Activated CD4-positive, alpha-beta memory T cell treated with anti-CD3 and anti-CD28 coated beads, Interleukin-2, amount 10 ng/mL, durations not matched to agents 7 days and 5 days (primary cell): ENCODE measurements at regions not wholly inside any gene's neighbourhood (a gene's known extent, or its start where the extent isn't known, plus 50 kb on each side); places are given as distances from the start of the nearest gene placed in this dataset.

Source experiments
- CTCF ChIA-PET: fragments of 350-600 bp; sonication (Branson Sonifier 250); formaldehyde crosslinking; loops from one replicate; lab custom pipeline; 2021; ENCODE audit warnings: antibody characterized with exemption, inconsistent platforms; lab: Charles Lee
- POLR2A ChIA-PET: fragments of 350-600 bp; sonication (Branson Sonifier 250); formaldehyde crosslinking; loops from one replicate; lab custom pipeline; 2021; ENCODE audit warnings: antibody characterized with exemption; lab: Charles Lee
- DNase-seq: peaks from one replicate; pipeline ENCODE4 v3.0.0-alpha.2; 2020
- H3K27ac Mint-ChIP-seq: one replicate; pipeline ENCODE4 v1.8.0; 2021; ENCODE audit warnings: mild to moderate bottlenecking, mixed read lengths
- H3K27me3 Mint-ChIP-seq: one replicate; pipeline ENCODE4 v1.8.0; 2021; ENCODE audit warnings: mixed read lengths
- H3K36me3 Mint-ChIP-seq: one replicate; pipeline ENCODE4 v1.8.0; 2021; ENCODE audit warnings: low read depth, mixed read lengths
- H3K4me1 Mint-ChIP-seq: one replicate; pipeline ENCODE4 v1.8.0; 2021; ENCODE audit warnings: mixed read lengths
- H3K4me3 Mint-ChIP-seq: one replicate; pipeline ENCODE4 v1.8.0; 2021; ENCODE audit warnings: mild to moderate bottlenecking, mixed read lengths
- H3K9me3 Mint-ChIP-seq: one replicate; pipeline ENCODE4 v1.8.0; 2021; ENCODE audit warnings: mixed read lengths

DNA sequence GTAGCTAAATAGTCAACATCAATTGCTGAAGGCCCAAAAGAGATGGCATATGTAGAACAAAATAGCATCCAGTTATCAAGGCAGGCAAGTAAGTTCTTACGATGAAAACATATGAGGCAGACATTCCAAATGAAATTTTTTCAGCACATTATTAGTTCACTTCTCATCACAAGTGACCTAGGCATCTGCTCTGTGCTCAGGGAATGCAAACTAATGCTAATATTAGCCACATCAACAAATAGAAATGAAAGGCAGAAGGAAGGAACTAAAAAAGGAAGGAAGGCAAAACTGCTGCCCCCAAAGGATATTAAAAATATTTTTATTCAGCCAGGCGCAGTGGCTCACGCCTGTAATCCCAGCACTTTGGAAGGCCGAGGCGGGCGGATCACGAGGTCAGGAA lies 51.2 kb upstream of the ROCK1 start:
- POLR2A ChIA-PET: no interaction called here

DNA sequence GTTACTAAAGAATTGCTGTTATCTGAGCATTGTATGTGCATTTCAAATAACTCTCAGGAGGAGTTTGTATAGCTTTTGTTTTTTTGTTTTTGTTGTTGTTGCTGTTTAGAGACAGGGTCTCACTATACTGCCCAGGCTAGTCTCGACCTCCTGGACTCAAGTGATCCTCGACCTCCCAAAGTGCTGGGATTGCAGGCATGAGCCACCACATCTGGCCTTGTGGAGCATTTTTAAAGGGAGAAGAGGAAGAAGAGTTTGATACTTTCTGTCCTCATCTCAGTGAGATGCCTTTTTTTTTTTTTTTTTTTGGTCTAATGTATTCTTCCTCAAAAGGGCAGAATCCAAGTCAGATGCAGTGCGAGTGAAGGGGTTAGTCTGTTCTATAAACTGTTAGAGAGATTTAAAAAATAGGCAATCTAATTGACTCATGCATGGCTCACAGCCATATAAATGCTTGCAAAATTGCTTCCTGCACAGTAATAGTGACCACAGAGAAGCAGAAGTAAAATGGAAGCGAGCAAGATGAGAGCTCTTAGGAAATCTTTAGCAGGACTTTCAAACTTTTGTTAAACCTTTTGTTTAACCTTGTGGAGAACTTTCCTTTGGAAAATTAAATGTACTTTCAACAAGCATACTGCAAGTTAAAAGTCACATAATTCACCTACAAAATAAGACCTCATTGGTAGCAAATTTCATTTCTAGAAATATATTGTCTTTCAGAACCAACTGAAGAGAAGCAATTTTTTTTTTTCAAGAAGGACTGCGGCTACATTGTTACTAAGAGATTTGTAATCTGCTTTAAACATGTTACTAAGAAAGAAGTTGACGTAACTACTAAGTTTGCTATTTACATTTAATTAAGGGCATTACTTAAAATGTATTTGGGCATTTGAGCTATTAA lies 52.3 kb upstream of the ROCK1 start:
- H3K36me3 Mint-ChIP-seq: no peaks in the 10 kb centered on the region
- no peaks in the 10 kb centered on the region for H3K4me1 Mint-ChIP-seq
- peaks cover 3% of the 10 kb centered on the region for H3K27me3 Mint-ChIP-seq
- no peaks in the 10 kb centered on the region for H3K9me3 Mint-ChIP-seq
- ChIA-PET CTCF (no interaction called here), POLR2A (no interaction called here)
- no peak overlapping the region for H3K27ac Mint-ChIP-seq
- no peak for DNase-seq
- no peak overlapping the region for H3K4me3 Mint-ChIP-seq

More for the DNA sequence above, 51.2 kb upstream of the ROCK1 start:
- Mint-ChIP-seq H3K4me1 (no peaks in the 10 kb centered on the region), H3K27me3 (peaks cover 3% of the 10 kb centered on the region), H3K9me3 (no peaks in the 10 kb centered on the region), H3K36me3 (no peaks in the 10 kb centered on the region), H3K4me3 (no peak overlapping the region), H3K27ac (no peak overlapping the region)
- no peak for DNase-seq
- CTCF ChIA-PET: no interaction called here

DNA sequence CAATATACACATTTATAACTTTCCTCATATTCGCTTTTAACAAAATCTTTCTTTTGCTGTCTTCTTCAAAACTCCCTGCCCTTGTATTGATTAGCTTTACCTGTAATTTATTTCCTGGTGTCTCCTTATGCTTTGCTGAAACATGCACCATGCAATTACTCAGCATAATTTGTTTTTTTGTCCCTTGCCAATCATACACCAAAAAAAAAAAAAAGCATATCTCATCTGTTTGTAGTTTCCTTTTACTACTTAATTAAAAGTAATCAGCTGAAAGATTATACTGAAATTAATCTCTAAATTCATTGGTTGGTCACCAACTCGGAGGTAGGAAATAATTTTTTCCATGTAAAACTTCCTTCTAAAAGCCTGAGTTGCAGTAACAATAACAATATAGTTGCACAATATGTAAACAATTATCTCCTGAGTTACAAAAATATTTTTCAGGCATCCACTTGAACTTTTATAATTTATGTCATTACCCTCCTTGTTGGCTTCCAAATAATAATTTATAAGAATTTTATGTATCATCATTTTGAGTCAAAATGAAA lies 53.0 kb upstream of the ROCK1 start:
- CTCF ChIA-PET: no interaction called here
- Mint-ChIP-seq H3K4me3 (no peak overlapping the region), H3K27ac (no peak overlapping the region), H3K4me1 (no peaks in the 10 kb centered on the region), H3K9me3 (no peaks in the 10 kb centered on the region), H3K36me3 (no peaks in the 10 kb centered on the region), H3K27me3 (peaks cover 3% of the 10 kb centered on the region)
- POLR2A ChIA-PET: no interaction called here
- no peak for DNase-seq

DNA sequence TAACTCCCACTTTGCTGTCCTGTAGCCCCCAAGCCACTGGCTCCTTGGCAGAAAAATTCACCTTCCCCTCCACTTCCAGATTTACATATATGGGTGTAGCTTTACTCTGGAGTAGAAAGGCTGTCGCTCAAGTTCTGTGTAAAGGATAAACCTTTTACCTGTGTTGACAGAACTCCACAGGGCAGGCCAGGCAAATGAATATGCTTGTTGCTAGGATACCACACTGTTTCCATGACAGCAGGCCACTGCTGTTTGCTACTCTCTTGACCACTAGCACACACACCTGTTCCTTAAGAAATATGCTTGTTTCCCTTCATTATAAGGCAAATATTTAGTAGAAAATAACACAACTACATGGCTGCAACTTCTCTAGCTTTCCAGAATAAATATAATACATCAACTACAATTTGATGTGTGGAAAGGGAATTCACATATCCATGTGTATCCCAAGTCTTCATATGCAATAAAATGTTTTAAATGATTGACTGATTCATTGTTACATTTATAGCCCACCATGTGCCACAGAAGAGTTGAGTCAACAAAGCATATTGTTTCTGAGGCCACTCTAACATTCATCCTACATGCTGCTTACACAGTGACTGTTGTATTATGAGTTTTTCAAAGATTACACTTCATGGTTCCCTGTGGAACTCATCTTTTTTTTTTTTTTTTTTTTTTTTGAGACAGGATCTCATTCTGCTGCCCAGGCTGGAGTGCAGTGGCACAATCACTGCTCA lies 56.2 kb upstream of the ROCK1 start:
- CTCF ChIA-PET: interaction anchor here (2.4 kb wide), 1 partner anchor 11 kb away, joined by 11 read pairs; no protein-coding TSS in a partner anchor
- H3K9me3 Mint-ChIP-seq: no peaks in the 10 kb centered on the region
- H3K4me1 Mint-ChIP-seq: no peaks in the 10 kb centered on the region
- no peak overlapping the region for H3K4me3 Mint-ChIP-seq
- no peak for DNase-seq
- H3K27me3 Mint-ChIP-seq: peaks cover 3% of the 10 kb centered on the region
- no peaks in the 10 kb centered on the region for H3K36me3 Mint-ChIP-seq
- POLR2A ChIA-PET: no interaction called here
- no peak overlapping the region for H3K27ac Mint-ChIP-seq

DNA sequence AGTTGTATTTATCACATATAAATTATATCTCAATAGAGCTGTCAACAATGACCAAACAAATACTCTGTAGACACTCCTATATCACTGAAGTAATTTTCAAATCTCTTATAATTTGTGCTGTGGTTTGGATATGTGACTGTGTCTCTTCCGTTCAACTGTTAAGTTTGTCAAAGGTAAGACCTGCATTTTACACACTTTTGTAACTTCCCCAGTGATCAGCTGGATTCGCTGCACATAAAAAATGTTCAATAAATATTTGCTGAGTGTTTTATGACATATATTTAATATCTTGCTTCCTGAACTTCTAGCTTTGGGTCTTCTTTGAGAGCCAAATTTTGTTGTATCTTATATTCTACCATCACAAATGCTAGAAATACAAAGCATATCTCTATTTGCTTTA lies 57.3 kb upstream of the ROCK1 start:
- Mint-ChIP-seq H3K27me3 (peaks cover 3% of the 10 kb centered on the region), H3K4me3 (no peak overlapping the region), H3K4me1 (no peaks in the 10 kb centered on the region), H3K9me3 (no peaks in the 10 kb centered on the region), H3K36me3 (no peaks in the 10 kb centered on the region), H3K27ac (no peak overlapping the region)
- ChIA-PET CTCF (interaction anchor here (1.2 kb wide), 1 partner anchor 11 kb away, joined by 5 read pairs; no protein-coding TSS in a partner anchor), POLR2A (no interaction called here)
- DNase-seq: no peak

DNA sequence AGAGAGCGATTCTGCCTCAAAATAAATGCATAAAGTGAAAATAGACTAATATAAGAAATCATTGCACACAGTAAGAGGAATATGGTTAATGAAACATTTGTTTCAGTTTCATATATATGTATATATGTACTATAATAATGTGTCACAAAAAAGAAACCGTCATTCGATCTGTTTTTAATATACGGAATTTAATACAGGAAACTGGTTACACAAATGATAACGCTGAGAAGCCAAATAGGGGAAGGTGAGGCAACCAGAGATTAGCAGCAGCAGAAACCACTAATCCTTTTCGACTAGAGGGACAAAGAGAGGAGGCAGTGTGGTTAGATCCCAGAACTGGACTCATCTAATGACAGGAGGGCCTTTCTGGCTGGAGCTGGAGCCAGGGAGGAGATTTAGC lies 64.2 kb upstream of the GREB1L start:
- Mint-ChIP-seq H3K9me3 (no peaks in the 10 kb centered on the region), H3K27ac (no peak overlapping the region), H3K36me3 (no peaks in the 10 kb centered on the region), H3K4me1 (peaks cover 1% of the 10 kb centered on the region), H3K27me3 (peaks cover 2% of the 10 kb centered on the region), H3K4me3 (no peak overlapping the region)
- ChIA-PET POLR2A (no interaction called here), CTCF (interaction anchor here (1.4 kb wide), 1 partner anchor 10 kb away, joined by 8 read pairs; no protein-coding TSS in a partner anchor)
- DNase-seq: no peak

DNA sequence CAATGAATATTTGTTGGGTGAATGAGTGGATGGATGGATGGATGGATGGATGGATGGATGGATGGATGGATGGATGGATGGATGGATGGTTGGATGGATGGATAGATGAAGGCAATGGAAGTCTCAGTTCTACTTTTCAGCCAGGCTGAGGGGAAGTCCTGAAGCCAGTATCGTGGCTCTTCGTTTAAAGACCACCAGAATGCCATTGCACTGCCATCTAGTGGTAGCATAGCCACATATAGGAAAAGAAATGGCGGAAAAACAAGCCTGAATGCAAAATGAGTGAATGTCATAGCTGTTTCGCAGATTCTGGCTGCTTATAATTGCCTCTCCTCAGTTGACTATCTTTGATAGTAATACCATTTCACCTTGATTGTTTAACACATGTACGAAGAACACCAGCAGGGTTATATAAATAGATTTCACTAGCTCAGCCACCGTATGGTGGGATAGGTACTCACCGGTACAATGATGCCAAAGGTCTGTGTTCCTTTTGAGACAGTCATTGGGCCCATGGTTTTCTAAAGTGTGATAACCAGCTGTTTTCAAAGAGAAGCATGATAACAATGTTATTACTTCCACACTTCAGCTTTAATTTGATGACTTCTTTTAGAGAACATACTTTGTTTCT lies 62.3 kb upstream of the GREB1L start:
- no peaks in the 10 kb centered on the region for H3K36me3 Mint-ChIP-seq
- H3K9me3 Mint-ChIP-seq: no peaks in the 10 kb centered on the region
- peak; percentile 39 for DNase-seq
- H3K4me3 Mint-ChIP-seq: no peak overlapping the region
- peaks cover 1% of the 10 kb centered on the region for H3K4me1 Mint-ChIP-seq
- H3K27me3 Mint-ChIP-seq: peaks cover 2% of the 10 kb centered on the region
- H3K27ac Mint-ChIP-seq: no peak overlapping the region
- POLR2A ChIA-PET: no interaction called here
- CTCF ChIA-PET: interaction anchor here (0.6 to 4.1 kb wide), 9 partner anchors 9 to 209 kb away, joined by 3 to 19 read pairs (median 5); no protein-coding TSS in a partner anchor

DNA sequence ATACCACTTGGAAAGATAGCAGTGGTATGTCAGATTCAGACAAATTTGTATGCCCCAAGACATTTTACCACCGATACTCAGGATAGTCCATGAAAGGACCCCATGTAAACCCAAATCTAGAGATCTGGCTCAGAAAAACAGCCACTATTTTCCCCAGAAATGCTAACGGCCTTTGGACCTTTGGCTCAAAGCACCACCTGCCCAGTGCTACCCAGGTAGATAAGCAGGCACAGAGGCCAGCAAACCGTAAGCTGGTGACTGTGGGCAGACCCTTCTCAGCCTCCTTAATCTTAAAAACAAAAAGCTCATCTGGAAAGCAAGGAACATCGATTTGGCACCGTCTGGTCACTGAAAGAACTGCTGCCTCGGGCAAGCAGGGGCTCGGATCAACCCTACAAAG lies 61.4 kb upstream of the GREB1L start:
- Mint-ChIP-seq H3K27ac (no peak overlapping the region), H3K4me3 (no peak overlapping the region), H3K4me1 (peaks cover 1% of the 10 kb centered on the region), H3K27me3 (peaks cover 2% of the 10 kb centered on the region), H3K36me3 (no peaks in the 10 kb centered on the region), H3K9me3 (no peaks in the 10 kb centered on the region)
- CTCF ChIA-PET: interaction anchor here (0.8 to 4.1 kb wide), 3 partner anchors 12 to 210 kb away, joined by 3 to 19 read pairs (median 5); no protein-coding TSS in a partner anchor
- POLR2A ChIA-PET: no interaction called here
- no peak for DNase-seq

DNA sequence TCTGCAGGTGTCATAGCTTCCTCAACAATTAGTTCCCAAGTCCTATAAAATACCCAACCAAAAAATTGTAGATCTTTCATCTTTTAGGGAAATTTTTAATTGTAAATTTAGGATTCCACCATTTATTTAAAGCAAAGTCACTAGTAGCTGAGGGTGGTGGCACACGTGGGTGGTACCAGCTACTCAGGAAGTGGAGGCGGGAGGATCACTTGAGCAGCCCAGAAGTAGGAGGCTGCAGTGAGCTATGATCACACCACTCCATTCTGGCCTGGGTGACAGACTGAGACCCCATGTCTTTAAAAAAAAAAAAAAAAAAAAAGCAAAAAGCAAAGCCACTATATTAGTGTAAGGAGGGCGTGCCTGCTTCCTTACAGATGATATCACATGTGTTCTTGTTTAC lies 60.3 kb upstream of the GREB1L start:
- Mint-ChIP-seq H3K27ac (no peak overlapping the region), H3K4me3 (no peak overlapping the region), H3K4me1 (peaks cover 1% of the 10 kb centered on the region), H3K36me3 (no peaks in the 10 kb centered on the region), H3K9me3 (no peaks in the 10 kb centered on the region), H3K27me3 (peaks cover 2% of the 10 kb centered on the region)
- ChIA-PET CTCF (interaction anchor here (0.7 to 4.1 kb wide), 3 partner anchors 10 to 422 kb away, joined by 4 to 19 read pairs (median 5); no protein-coding TSS in a partner anchor), POLR2A (no interaction called here)
- DNase-seq: no peak

DNA sequence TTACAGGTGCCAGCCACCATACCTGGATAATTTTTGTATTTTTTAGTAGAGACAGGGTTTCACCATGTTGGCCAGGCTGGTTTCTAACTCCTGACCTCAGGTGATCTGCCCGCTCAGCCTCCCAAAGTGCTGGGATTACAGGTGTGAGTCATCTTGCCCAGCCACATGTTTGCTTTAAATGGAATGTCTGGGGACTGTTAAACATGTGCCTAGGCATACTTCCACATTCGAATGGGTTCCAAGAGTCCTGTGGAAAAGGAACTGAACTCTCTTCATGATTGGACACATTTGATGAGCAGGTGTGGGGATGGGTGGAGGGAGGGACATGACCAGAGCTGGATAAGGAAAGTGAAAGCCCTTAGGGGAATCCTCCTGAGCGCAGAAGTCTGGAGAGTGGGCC lies 58.4 kb upstream of the GREB1L start:
- Mint-ChIP-seq H3K27ac (no peak overlapping the region), H3K4me3 (no peak overlapping the region), H3K27me3 (no peaks in the 10 kb centered on the region), H3K9me3 (no peaks in the 10 kb centered on the region), H3K36me3 (no peaks in the 10 kb centered on the region), H3K4me1 (peaks cover 1% of the 10 kb centered on the region)
- no peak for DNase-seq
- CTCF ChIA-PET: no interaction called here
- POLR2A ChIA-PET: no interaction called here

DNA sequence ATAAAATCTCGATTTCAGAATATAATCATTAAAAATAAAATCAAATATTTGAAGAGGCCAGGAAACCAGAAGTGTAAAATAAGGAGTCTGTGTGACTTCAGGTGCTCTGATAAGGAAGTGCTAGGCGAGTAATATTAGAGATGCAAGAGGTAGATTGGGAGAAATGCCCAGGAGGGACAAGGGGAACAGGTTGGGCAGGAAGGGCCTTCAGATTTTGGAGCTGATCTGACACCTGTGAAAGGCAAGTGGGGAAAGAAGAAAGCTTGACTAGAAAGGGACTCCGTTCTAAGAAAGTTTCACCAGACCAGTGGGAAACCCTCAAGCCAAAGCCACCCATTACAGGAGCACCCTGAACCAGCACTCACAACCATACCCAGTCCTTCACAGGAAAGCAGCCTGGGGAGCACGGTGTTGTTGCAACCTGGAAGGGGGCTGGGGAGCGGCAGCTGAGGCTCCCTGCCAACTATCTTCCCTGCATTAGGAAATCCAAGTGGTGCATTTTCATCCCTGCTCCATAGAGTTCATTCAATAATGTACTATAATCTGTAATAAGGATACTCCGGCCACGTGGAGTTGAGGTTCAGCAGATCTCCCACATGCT lies 57.5 kb upstream of the GREB1L start:
- H3K4me3 Mint-ChIP-seq: no peak overlapping the region
- ChIA-PET POLR2A (no interaction called here), CTCF (interaction anchor here (1.1 kb wide), 1 partner anchor 11 kb away, joined by 6 read pairs; no protein-coding TSS in a partner anchor)
- no peak overlapping the region for H3K27ac Mint-ChIP-seq
- no peak for DNase-seq
- peaks cover 1% of the 10 kb centered on the region for H3K4me1 Mint-ChIP-seq
- no peaks in the 10 kb centered on the region for H3K27me3 Mint-ChIP-seq
- no peaks in the 10 kb centered on the region for H3K36me3 Mint-ChIP-seq
- no peaks in the 10 kb centered on the region for H3K9me3 Mint-ChIP-seq

DNA sequence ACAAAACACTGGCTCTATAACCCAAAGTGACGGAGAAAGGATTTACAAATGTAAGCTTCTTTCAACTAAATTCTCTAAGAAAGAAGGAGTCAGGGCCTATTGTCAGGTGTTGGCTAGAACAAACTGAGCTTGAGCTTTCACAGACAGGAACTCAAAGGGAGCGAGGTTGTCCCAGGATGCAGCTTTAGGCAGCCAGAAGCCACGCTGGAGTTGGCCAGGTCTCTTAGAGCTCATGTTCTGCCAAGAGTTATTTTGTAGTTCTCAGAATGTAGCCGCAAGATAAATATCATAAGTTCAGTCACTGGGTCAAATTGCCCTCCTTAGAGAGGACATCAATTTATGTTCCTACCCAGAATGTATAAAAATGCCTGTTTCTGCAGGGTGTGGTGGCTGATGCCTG lies 54.1 kb upstream of the GREB1L start:
- no peak for DNase-seq
- CTCF ChIA-PET: interaction anchor here (1.5 to 2.5 kb wide), 3 partner anchors 7 to 9 kb away, joined by 6 to 12 read pairs (median 8); no protein-coding TSS in a partner anchor
- Mint-ChIP-seq H3K27ac (no peak overlapping the region), H3K4me1 (no peaks in the 10 kb centered on the region), H3K27me3 (peaks cover 3% of the 10 kb centered on the region), H3K4me3 (no peak overlapping the region), H3K9me3 (no peaks in the 10 kb centered on the region), H3K36me3 (no peaks in the 10 kb centered on the region)
- POLR2A ChIA-PET: no interaction called here
